OCI-LY7 (cell line): ENCODE measurements at regions not wholly inside any gene's neighbourhood (a gene's known extent, or its start where the extent isn't known, plus 50 kb on each side); places are given as distances from the start of the nearest gene placed in this dataset.

Experiments
- EZH2phosphoT487 ChIP-seq: fragments of 200-600 bp; sonication (generic); IDR thresholded peaks from 2 replicates; pipeline ENCODE4 v1.6.1; 2018; ENCODE audit warnings: low read depth, borderline replicate concordance, mild to moderate bottlenecking, mixed run types, antibody characterized with exemption, low read length, moderate library complexity, mixed read lengths
- TF ChIP-seq, protein P1 (sequence below): fragments of 200-600 bp; sonication (generic); conservative IDR thresholded peaks from 2 replicates; pipeline ENCODE4 v1.5.1; 2014; ENCODE audit warnings: mild to moderate bottlenecking, antibody characterized with exemption, low read length, moderate library complexity, mixed read lengths

DNA sequence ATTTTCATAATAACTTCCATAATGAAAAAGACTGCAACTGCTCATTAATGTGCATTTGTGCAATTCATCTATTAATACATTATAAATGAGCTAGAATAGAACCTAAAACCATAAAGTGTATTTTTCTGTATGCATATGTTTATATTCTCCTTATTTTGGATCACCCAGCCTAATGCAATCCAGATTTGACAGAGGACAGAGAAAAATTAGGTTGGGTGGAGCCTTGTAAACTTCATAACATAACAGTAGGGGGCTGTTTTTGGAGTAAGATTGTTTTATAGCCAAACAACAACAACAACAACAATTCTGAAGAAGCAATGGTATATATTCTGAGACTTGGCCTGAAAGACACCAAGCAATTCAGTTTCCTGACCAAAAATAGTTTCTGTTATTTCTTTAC is 615.3 kb upstream of the SLIT2 start:
- TF ChIP-seq, protein P1, sequence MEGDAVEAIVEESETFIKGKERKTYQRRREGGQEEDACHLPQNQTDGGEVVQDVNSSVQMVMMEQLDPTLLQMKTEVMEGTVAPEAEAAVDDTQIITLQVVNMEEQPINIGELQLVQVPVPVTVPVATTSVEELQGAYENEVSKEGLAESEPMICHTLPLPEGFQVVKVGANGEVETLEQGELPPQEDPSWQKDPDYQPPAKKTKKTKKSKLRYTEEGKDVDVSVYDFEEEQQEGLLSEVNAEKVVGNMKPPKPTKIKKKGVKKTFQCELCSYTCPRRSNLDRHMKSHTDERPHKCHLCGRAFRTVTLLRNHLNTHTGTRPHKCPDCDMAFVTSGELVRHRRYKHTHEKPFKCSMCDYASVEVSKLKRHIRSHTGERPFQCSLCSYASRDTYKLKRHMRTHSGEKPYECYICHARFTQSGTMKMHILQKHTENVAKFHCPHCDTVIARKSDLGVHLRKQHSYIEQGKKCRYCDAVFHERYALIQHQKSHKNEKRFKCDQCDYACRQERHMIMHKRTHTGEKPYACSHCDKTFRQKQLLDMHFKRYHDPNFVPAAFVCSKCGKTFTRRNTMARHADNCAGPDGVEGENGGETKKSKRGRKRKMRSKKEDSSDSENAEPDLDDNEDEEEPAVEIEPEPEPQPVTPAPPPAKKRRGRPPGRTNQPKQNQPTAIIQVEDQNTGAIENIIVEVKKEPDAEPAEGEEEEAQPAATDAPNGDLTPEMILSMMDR: no peak
- no peak for TF ChIP-seq EZH2phosphoT487
